ENCODE measurements at regions not wholly inside any gene's neighbourhood (a gene's known extent, or its start where the extent isn't known, plus 50 kb on each side); places are given as distances from the start of the nearest gene placed in this dataset.

DNA sequence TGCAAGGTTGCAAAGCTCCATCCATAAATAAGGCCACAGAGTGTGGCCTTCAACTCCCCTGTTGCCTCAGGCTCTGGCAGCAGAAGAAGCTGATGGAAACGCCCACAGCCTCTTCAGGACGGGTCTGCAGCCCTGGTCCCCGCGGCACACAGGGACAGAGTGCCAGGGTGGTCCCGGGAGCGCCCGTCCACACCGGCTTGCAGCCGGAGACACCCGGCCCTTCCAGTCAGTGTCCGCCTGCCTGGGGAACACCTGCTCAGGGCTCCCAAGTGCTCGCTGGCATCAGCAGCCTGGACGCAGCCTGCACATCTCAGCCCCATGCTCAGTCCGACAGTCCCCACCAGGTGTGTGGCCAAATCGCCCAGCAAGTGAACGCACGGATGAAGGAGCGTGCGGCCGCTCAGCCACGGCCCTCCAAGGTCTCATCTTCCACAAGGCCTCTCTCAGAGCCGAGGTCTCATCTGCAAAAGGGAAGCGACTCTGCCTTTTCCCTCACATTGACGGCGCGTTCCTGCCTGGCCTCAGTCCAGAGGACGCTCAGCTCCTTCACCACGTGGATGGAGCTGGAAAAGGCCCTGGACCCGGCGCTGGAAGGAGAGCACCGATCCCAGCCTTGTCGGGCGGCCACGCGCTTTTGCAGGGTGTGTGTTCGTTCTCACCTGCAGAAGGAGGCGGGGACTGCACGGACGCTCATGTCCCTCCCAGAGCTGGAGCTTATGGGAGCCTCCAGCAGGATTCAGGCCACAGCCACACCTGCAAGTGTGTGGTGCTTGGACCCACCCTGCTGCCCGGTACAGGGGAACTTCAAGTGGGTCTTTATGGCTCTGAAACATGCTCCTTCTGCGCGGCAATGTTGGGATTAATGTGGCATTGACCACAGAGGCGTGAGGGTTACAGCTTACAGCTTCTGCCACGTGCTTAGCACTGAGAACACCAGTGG is 180.4 kb downstream of the DLL1 start:
- no peak for DNase-seq

DNA sequence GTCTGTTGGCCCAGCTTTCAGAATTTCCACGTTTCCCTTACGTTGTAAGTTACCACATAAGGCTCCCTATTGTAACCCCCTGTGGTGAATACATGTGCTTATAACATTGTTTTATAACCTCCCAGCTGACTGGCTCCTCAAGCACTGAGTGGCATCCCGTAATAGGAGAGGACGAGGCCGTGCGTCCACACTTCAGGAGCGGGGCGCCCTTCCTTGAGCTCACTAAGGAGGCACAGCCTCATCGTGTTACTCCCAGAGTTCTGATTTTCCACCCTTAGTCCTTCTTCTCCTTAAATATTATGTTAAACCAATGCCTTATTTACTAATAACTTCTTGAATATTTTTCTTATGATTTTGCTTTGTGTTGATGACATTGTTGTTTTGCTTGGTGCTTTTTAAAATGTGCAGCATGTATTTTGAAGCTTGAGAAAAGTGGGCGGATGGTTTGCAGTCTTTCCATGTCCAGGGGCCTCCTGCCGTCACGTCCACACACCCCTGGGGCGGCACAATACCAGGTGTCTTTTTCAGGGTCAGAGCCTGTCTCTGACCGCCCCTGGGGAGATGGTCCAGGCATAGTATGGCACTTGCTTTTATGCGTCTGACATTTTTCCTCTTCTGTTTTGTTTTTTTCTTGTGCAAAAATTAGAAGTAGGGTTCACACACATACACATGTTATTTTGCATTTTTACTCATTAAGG is 181.8 kb downstream of the DLL1 start:
- DNase-seq, result no peak

DNA sequence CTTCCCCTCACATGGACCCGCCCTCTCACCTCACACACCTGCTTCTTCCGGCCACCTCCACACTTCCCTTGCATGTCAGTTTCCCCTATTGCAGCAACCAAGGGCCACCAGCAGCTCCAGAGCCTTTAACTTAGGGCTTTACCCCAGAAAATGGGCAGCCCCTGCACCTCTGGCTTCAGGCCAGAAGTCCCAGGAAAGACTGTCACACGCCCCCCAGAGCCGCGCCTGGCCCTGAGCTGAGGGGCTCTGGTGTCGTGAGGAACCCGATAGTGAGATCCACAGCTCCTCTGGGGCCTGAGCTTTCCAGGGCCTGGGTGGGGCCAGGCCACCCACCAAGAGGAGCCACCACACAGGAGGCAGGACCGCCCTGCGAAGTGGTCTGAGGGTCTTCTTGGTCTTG is 182.4 kb downstream of the DLL1 start:
- no peak for DNase-seq

DNA sequence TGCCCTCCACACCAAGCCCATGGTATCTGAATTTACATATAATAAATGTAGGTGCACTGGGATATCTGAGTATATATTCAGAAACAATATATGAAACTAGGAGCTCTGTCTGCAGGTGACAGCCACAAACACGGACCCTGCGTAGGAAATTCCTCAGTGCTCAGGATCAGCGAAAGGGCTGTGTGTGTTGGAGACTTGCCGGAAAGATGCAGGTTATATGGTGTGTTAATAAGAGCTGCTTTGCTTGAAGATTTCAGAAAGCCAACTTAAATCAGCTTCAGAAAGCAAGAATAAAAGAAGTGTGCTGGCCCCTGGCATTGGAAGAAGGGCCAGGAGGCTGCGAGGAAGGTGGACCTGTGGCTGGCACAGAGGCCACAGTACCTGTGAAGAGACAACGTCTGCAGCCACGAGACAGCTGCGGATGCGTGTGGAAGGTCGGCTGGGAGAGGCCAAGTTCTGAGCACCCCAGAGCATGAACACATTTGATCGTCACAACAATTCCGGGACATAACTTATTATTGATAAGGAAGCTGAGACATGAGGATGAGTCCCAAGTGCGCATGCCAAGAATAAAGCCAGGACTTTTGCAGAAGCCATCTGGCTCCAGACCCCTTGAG is 183.2 kb downstream of the DLL1 start:
- no peak for DNase-seq

DNA sequence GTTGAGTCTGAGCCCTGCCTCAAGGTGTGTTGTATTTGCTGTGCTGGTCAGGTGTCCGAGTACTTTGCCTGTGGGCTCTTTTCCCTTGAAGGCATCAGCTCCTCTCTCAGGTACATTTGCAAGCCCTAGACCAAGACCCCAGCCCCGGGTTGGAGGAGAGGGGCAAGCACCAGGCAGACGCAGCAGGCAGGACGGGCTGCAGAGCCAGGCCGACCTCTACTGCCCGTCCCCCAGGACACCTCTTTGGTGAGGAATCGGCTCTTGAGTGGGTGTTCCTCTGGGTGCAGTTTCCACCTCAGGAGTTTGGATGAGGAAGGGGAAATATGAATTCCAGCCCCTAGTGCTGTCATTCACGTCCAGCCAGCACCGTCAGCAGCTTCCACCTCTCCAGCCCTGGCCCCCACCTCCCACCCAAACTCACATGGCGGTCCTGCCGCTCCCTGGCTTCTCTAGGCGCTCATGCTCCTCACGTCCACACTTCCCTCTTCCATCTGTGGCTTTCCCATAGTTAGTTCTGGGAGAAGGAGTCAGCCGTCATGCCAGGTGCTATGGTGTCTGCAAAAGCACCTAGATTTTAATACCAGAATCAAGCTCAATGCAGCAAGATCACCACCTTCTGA is 183.9 kb downstream of the DLL1 start:
- no peak for DNase-seq

DNA sequence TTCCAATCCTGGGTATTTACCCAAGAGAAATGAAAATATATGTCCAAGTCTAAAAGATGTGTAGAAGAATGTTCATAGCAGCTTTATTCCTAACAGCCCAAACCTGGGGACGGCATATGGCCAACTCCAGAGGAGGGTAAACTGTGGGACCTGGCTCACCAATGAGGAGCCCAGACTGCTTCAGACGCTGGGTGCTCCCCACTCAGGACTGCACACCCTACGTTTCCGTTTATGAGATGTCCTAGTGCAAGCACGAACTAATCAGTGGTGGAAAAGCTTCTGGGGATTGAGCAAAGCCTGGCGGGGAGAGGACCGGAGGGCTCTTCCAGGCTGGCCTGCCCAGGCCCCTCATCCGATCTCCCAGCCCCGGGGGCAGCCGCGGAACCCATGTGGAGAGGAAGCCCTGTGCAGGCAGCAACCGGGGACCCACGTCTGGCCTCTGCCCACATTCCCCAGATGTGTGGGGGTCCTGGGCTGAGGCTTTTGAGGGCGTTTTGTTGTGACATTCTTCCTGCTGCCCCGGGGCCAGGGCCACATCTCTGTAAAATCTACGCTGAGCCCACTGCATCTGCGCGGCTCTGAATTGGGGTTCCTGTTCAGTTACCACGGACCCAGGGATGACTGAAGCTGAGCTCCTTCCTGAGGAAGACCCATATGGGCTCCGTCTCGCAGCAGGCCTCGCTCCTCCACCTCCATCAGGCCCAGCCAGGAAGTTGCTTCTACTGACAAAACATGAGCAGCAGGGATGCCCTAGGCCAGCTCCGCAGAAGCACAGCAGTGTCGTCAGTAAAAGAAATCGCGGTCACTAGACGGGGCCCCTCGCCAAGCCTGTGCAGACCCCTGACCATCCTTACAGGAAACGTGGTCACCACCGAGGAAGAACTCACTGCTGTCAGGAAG is 188.0 kb downstream of the DLL1 start:
- no peak for DNase-seq

DNA sequence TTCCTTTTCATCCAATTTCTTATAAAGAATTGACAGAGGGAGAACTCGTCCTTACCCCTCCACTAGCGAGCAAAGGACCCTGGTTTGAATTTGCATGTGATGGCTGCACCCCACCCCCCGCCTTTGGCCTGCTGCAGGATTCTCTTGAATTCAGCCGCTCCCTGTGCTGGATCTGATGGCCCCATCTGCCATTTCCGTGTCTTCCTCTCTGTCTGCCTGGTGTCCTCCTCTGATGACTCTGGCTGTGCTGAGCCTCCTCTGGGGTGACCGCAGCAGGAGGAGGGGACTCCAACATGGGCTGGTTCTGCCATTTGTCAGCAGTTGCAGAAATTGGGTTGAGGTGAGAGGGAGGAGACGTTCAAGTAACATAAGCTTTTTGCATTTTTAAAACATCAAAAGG is 188.8 kb downstream of the DLL1 start:
- DNase-seq, result no peak

DNA sequence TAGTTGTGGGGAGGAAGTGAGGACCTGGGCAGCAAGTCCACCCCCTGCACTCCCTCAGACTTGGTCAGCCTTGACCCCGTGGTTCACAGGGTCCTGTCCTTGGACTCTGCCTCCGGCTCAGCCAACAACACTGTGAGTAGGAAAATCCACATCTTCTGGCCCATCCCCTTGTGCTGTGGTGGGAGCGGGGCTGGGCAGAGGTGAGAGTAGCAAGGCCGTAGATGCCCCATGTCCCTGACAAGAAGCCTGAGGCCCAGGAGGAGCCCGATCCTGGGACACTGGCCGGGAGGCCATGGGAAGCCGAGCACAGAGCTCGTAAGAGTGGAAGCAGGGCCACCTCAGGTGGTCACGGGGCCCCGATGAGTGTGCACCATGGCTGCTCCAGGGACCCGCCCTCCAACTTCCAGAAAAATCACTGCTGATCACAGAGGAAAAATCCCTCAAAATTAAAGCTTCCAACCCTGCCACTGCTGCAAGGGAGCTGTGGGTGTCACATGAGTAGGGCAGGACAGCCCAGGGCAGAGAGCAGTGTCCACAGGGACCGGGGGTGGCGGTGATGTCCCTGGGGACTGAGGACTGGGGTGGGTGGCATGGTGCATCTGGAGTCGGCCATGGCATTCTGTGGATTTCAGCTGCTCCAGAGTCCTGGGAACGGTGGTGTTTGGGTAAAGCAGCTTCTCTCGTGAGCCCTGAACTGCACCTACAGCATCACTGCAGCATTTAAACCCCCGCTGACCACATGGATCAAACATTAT is 189.4 kb downstream of the DLL1 start:
- no peak for DNase-seq

DNA sequence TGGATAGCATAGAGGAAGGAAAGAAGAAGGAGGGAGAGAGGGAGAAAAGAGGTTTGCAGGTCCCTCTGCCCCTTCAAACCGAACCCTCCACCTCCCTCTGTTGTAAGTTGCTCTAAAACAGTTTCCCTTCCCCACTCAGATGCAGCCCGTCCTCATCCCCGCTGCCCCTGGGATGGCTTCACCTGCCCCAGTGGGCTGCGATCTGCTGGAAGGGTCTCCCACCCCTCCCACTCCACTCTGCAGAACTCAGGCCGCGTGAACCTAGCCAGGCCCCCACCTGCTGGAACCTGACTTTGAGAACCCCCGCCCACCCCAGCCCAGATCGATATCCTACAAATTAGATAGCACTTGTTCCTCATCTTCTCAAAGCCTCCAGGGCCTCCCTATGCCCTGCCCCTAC is 190.8 kb downstream of the DLL1 start:
- no peak for DNase-seq

DNA sequence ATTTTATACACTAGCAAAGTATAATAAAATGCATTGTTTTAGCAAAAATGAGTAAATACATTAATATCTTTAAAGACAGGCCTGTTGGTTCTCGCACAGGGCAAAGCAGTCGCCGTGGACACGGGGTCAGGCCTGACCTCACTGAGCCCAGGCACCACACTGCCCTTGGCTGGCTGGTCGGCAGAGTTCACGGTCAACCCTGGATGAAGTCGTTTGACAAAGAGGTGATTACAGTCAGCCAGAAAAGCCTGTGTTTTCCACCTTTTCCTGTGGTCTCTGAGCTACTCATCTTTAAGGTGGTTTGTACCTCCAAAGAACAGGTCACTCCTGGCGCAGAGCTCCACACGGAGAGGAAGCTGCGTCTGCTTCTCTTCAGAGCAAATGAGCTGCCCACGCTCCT is 191.5 kb downstream of the DLL1 start:
- DNase-seq, result no peak

DNA sequence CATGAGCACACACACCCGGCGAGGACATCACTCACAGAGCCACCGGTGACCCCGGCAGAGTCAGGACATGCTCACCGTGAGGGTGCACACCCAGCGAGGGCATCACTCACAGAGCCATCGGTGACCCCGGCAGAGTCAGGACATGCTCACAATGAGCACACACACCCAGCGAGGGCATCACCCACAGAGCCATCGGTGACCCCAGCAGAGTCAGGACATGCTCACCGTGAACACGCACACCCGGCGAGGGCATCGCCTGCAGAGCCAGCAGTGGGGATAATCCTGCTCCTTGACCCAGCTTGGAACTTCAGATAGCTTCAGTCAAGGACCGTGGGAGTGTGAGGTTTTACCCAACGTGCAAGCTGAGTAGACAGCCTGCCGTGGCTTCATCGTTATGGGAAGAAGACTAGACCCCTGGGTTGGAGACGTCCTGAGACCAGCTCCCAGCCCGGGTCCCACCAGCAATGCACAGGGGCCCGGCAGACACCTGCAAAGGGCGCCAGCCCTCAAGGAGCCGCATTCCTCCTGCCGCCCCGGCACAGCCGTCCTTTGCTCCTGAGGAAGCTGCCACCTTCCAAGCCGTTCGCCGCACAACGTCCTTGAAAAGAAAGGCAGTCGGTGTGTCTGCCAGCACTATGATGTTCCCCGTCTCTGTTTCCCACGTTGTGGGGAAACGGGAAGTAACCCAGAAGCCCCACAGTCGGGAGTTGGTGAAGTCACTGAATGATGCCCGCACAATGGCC is 192.3 kb downstream of the DLL1 start:
- DNase-seq, result no peak

DNA sequence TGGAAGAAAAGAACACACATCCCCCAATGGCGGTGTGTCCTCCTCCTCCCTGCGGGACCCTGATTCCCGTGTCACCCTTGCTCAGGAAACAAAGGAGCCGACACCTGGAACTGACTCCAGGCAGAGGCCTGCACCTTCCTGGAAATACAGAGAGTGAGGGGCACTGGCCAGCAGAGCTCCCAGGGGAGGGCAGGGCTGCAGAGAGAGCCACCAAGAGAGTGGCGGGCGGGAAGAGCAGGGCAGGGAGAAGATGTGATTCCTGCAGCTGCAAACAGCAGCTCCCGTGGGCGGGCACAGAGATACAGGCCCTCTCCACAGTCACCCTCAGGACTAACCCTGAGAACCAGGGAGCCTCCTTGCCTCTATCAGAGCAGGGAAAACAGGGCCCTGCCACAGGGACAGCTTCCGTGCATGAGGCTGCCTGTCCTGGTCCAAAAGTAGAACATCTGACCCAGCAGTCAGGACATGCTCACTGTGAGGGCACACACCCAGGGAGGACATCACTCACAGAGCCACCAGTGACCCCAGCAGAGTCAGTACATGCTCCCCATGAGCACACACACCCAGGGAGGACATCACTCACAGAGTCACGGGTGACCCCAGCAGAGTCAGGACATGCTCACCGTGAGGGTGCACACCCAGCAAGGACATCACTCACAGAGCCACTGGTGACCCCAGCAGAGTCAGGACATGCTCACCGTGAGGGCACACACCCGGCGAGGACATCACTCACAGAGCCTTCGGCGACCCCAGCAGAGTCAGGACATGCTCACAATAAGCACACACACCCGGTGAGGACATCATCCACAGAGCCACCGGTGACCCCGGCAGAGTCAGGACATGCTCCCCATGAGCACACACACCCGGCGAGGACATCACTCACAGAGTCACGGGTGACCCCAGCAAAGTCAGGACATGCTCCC is 193.1 kb downstream of the DLL1 start:
- DNase-seq, result no peak

DNA sequence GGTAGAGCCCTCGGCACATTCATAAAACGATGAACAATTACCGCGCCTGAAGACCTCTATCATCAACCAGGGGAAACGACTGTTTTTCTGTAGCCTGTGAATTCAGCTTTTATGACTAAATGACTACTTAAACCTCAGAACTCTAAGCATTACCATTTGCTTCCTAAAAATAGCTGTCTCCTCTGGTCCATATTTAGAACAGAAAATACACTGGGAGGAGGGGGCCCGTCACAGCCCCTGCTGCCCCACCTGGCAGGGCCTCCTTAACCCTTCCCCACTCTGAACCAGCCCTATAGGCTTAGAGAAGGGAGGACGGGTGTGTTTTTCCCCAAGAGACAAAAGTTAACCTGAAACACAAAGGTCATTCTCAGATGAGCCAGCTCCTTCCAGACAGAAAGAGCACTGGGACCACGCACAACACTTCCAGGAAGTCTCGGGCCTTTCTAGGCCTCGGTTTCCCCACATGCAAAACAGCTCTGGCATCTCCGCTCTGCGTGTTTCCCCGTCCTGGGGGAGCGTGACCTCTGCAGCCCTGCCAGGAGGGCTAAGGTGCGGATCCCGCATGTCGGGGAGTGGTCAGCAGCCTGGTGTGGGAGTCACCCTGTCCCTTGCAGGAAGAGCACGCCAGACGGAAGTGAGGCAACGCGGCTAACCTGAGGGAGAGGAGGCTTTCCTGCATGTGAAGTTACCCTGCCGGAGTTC is 193.9 kb downstream of the DLL1 start:
- DNase-seq, result no peak

DNA sequence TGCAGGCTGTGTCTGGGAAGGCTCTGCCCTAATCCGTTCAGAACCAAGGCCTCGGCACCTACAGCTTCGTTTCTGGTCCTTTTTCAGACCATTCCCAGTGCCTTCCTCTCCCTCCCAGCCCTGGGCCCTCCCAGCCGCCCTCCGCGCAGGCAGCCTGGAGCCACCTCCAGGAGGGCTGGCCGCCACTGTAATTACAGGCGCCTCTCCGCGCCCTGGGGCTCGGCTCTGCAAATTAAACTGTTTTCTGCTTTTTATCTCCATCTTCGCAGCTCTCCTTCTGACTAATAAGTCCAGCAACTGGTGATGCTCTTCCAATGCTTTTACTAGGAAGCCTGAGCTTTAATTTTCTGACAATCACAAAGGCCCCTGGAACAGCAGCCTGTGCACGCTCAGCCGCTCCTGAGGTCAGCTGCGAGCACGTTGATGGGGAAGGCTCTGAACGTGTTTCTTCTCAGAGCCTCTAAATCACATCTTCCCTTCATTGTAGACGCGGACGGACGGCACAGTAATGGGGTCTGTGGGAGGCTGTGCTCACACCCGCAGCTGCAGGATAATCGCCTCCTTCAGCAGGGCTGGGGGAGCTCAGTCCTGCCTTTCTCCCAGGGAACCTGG is 194.6 kb downstream of the DLL1 start:
- DNase-seq, result no peak

DNA sequence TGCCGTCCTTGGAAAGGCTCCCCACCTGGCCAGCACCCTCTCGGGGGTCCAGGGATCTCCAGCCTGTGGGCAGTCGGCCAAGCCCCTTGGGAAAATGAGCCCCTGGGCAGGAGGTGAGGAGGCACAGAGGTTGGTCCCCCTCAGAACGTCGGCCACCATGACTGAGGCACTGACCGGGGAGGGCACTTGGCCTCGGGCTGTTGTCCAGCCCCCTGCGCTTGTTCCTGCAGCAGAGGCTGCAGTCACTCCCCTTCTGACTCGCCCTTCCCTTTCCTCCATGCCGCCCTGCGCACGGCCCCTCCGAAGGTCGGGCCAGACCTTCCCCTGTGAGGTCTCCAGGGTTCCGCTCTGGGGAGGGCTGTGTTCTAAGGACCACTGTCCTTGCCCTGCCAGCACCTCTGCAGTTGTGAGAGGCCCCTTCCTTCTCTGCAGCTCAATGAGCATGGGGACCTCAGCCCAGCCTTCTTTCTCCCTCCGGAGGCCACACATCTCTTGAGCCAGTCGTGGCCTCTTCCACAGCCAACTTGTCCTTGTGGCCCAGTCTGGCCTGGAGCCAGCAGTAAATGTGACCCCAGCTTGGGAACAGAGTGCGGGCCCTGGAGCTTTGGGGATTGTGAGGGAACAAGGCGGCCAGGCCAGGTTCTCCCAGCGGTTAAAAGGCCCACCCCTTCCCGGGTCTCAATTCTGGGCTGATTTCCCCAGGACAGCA is 195.5 kb downstream of the DLL1 start:
- no peak for DNase-seq

DNA sequence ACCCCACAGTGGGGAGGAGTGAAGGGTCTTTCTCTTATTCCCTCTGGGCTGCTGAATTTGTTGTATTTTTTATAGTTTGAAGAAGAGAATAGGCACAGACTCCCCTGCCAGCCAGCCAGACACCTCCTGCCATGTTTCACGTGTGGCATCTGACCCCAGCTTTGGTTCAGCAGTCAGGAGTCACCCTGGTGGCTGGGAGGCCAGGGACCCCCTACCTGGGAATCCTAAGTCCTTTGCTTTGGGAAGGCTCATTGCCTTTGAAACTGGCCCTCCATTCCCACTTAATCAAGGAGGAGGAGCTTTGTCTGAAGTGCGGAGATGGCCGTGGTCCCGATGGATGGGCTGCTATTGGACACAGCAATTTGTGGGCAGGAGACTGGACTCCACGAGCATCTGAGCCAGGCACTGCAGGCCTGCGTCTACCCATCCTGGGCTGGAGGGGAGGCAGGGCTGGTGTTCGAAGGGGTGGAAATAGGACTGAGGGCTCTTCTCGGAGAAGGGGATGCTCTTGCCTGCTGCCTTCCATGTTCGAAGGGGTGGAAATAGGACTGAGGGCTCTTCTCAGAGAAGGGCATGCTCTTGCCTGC is 196.1 kb downstream of the DLL1 start:
- no peak for DNase-seq
